ENCODE measurements at regions not wholly inside any gene's neighbourhood (a gene's known extent, or its start where the extent isn't known, plus 50 kb on each side); places are given as distances from the start of the nearest gene placed in this dataset.

- DNase-seq (ENCODE audit: low spot score): no peak
Observed at GRCh38 chr2:56444339-56444738, 260.5 kb downstream of the CCDC85A start.

GRCh38 chr2:56448403-56449001 lies 264.7 kb downstream of the CCDC85A start:
- no peak for DNase-seq (ENCODE audit: low spot score)

GRCh38 chr2:56449002-56449431 lies 265.2 kb downstream of the CCDC85A start:
- DNase-seq (ENCODE audit: low spot score): no peak

- peak; percentile 5 for DNase-seq (ENCODE audit: low spot score)
Observed at GRCh38 chr2:56449449-56449860, 265.7 kb downstream of the CCDC85A start.

GRCh38 chr2:56450047-56450446 lies 266.3 kb downstream of the CCDC85A start:
- DNase-seq (ENCODE audit: low spot score): no peak

- DNase-seq (ENCODE audit: low spot score): no peak
Observed at GRCh38 chr2:56450772-56451171, 267.0 kb downstream of the CCDC85A start.

- no peak for DNase-seq (ENCODE audit: low spot score)
Observed at GRCh38 chr2:56455642-56456041, 271.9 kb downstream of the CCDC85A start.

- no peak for DNase-seq (ENCODE audit: low spot score)
Observed at GRCh38 chr2:56456791-56457190, 273.0 kb downstream of the CCDC85A start.

GRCh38 chr2:56460508-56460907 lies 276.7 kb downstream of the CCDC85A start:
- DNase-seq (ENCODE audit: low spot score): no peak

- no peak for DNase-seq (ENCODE audit: low spot score)
Observed at GRCh38 chr2:56464066-56464465, 280.3 kb downstream of the CCDC85A start.

GRCh38 chr2:56464613-56465012 lies 280.8 kb downstream of the CCDC85A start:
- no peak for DNase-seq (ENCODE audit: low spot score)

- no peak for DNase-seq (ENCODE audit: low spot score)
Observed at GRCh38 chr2:56465491-56465890, 281.7 kb downstream of the CCDC85A start.

GRCh38 chr2:56473524-56473923 lies 289.7 kb downstream of the CCDC85A start:
- no peak for DNase-seq (ENCODE audit: low spot score)

GRCh38 chr2:56474412-56475158 lies 290.8 kb downstream of the CCDC85A start:
- DNase-seq (ENCODE audit: low spot score): no peak

GRCh38 chr2:56475191-56475590 lies 291.4 kb downstream of the CCDC85A start:
- DNase-seq (ENCODE audit: low spot score): no peak

GRCh38 chr2:56476509-56477071 lies 292.8 kb downstream of the CCDC85A start:
- no peak for DNase-seq (ENCODE audit: low spot score)

- DNase-seq (ENCODE audit: low spot score): no peak
Observed at GRCh38 chr2:56478027-56478426, 294.2 kb downstream of the CCDC85A start.

GRCh38 chr2:56483081-56483480 lies 299.3 kb downstream of the CCDC85A start:
- DNase-seq (ENCODE audit: low spot score): no peak

- no peak for DNase-seq (ENCODE audit: low spot score)
Observed at GRCh38 chr2:56484906-56485305, 301.1 kb downstream of the CCDC85A start.

- no peak for DNase-seq (ENCODE audit: low spot score)
Observed at GRCh38 chr2:56500317-56500716, 316.5 kb downstream of the CCDC85A start.

GRCh38 chr2:56502616-56503015 lies 318.8 kb downstream of the CCDC85A start:
- DNase-seq (ENCODE audit: low spot score): no peak

- DNase-seq (ENCODE audit: low spot score): no peak
Observed at GRCh38 chr2:56505885-56506284, 322.1 kb downstream of the CCDC85A start.

- no peak for DNase-seq (ENCODE audit: low spot score)
Observed at GRCh38 chr2:56508662-56509061, 324.9 kb downstream of the CCDC85A start.
